H1 (cell line): ENCODE measurements at regions not wholly inside any gene's neighbourhood (a gene's known extent, or its start where the extent isn't known, plus 50 kb on each side); places are given as distances from the start of the nearest gene placed in this dataset.

Experiments used
- JUN ChIP-seq: IDR thresholded peaks from 2 replicates; pipeline ENCODE4 v1.6.1; 2011; ENCODE audit warnings: low read depth, mild to moderate bottlenecking, improper control_type of control experiment, low read length
- PHF8 ChIP-seq: fragments of 200-600 bp; sonication (generic); conservative IDR thresholded peaks from 2 replicates; pipeline ENCODE4 v1.7.1; 2012; ENCODE audit warnings: low read depth, mild to moderate bottlenecking, inconsistent platforms, low read length, moderate library complexity
- RXRA ChIP-seq: IDR thresholded peaks from 2 replicates; pipeline ENCODE4 v1.6.1; 2011; ENCODE audit warnings: low read depth, mild to moderate bottlenecking, low read length, moderate library complexity; ENCODE audit not compliant: insufficient read depth

DNA sequence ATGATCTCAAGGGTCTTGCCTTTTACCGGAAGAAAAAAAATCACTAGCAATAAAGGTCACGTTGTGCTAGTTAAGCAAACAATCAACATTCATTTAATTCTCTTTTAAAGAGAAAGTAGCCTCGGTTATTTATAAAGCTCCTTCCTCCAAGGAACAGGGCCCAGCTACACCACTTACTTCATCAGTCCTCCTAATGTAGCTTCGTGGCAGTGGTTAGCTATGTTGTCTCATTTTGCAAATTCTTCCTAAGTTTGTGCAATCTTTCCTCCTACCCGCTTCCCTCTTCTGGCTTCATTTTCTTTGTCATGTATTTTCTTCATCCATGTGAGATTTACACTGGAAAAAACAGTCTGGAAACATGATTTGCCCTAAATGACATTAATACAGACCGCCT lies 554.2 kb downstream of the NUF2 start (continued):
- TF ChIP-seq RXRA, result no peak
- TF ChIP-seq PHF8, result no peak
- TF ChIP-seq JUN, result no peak
- TF ChIP-seq, all 59 proteins: peak for 0
